Right lobe of liver (tissue), 6 donors: ENCODE measurements at regions not wholly inside any gene's neighbourhood (a gene's known extent, or its start where the extent isn't known, plus 50 kb on each side); places are given as distances from the start of the nearest gene placed in this dataset.

Source experiments
- ATAC-seq, 4 donors: fragments of 200-7000 bp; cut with Tn5 transposase; one replicate each; pipeline ENCODE4 v1.9.1; 2020; ENCODE audit warnings: mild to moderate bottlenecking in 4 of 4, moderate library complexity in 4 of 4
- DNase-seq, 3 donors: peaks; one replicate each; pipeline ENCODE4 v3.0.0-alpha.2; 2020
- H3K27ac ChIP-seq, 3 donors: fragments of 200-600 bp; one replicate each; pipeline ENCODE4 v1.8.0; 2022
- H3K27me3 ChIP-seq, 2 donors: fragments of 200-600 bp; one replicate each; pipeline ENCODE4 v1.8.0; 2022
- H3K36me3 ChIP-seq, 4 donors: fragments of 200-600 bp; sonication (generic) in 1 of 4; one replicate each; pipeline versions ENCODE4 v1.5.1 to v1.8.0; 2017 to 2022; ENCODE audit warnings: control low read depth in 1 of 4
- H3K4me1 ChIP-seq, 4 donors: fragments of 200-600 bp; sonication (generic) in 1 of 4; one replicate each; pipeline versions ENCODE4 v1.5.1 to v1.8.0; 2017 to 2022; ENCODE audit warnings: control low read depth in 1 of 4
- H3K4me3 ChIP-seq, 3 donors: fragments of 200-600 bp; one replicate each; pipeline ENCODE4 v1.8.0; 2022
- H3K9me3 ChIP-seq, 4 donors: fragments of 200-600 bp; sonication (generic) in 1 of 4; one replicate each; pipeline versions ENCODE4 v1.5.1 to v1.8.0; 2017 to 2022; ENCODE audit warnings: control low read depth in 1 of 4
- POLR2A ChIP-seq: fragments of 450-650 bp; IDR thresholded peaks from one replicate; pipeline ENCODE4 v1.6.1; 2017; ENCODE audit warnings: antibody characterized with exemption, mild to moderate bottlenecking
- WGBS: methylation state at CpG from one replicate; pipeline ENCODE4 v1.1.6; 2018; ENCODE audit warnings: low coverage, low lambda C conversion rate; ENCODE audit not compliant: insufficient coverage; ENCODE audit errors: missing lambda C conversion rate; 5-methylcytosine and 5-hydroxymethylcytosine counted together
- intact Hi-C, 2 donors: fragments of 100-400 bp; cut with DNase I; formaldehyde crosslinking; loops; one replicate each; pipeline versions ENCODE4 v1.11.2 to v1.14.1; 2022
- TF ChIP-seq, protein P1 (sequence below), 4 donors: fragments of 200-600 bp in 3 of 4; fragments of 450-650 bp in 1 of 4; IDR thresholded peaks; one replicate each; pipeline versions ENCODE4 v1.5.1 to v1.8.0; 2016 to 2022; ENCODE audit warnings: antibody characterized with exemption in 4 of 4, mild to moderate bottlenecking in 2 of 4
- donor health status: DM: no; HTN: yes; CAD: no.
- donor health status: DM: no; HTN: no; CAD: no.
- donor health status: DM: no; HTN: no; CAD: no.
- donor health status: DM: no; HTN: yes; CAD: no.
- donor health status: DM: no; HTN: yes; CAD: no.

DNA sequence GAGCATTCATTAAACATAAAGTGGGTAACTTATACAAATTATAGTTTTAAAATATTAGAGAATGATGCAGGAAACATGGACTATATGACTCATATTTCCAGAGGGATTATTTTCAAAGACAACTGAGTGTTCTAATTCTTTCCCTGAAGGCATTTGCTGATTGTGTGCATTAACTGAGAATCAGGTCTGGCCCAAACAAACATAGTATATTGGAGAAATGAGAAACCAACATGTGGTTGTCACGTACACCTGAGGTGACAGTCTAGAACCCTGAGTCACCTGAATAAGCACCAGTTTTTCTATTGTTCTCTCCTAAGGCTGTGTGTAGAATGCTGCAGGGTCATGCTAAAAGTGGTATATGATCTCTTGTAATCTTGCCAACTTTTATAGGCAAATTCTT, 1125.7 kb downstream of the XPNPEP1 start:
- H3K36me3 ChIP-seq: no peaks in the 10 kb centered on the region
- intact Hi-C loops: no loop called here
- H3K27me3 ChIP-seq: no peaks in the 10 kb centered on the region
- DNase-seq (no peak), ATAC-seq (no peak)
- H3K4me3 ChIP-seq: no peak overlapping the region
- WGBS: 44% methylated on average over 1 of the region's 1 CpG
- no peaks in the 10 kb centered on the region for H3K4me1 ChIP-seq
- H3K27ac ChIP-seq: no peak overlapping the region
- no peak for TF ChIP-seq POLR2A
- TF ChIP-seq, protein P1, sequence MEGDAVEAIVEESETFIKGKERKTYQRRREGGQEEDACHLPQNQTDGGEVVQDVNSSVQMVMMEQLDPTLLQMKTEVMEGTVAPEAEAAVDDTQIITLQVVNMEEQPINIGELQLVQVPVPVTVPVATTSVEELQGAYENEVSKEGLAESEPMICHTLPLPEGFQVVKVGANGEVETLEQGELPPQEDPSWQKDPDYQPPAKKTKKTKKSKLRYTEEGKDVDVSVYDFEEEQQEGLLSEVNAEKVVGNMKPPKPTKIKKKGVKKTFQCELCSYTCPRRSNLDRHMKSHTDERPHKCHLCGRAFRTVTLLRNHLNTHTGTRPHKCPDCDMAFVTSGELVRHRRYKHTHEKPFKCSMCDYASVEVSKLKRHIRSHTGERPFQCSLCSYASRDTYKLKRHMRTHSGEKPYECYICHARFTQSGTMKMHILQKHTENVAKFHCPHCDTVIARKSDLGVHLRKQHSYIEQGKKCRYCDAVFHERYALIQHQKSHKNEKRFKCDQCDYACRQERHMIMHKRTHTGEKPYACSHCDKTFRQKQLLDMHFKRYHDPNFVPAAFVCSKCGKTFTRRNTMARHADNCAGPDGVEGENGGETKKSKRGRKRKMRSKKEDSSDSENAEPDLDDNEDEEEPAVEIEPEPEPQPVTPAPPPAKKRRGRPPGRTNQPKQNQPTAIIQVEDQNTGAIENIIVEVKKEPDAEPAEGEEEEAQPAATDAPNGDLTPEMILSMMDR (IDR thresholded peaks at IDR 0.05): no peak
- no peaks in the 10 kb centered on the region for H3K9me3 ChIP-seq

GRCh38 chr10:108791794-108792474, 1131.4 kb downstream of the XPNPEP1 start:
- H3K27me3 ChIP-seq: no peaks in the 10 kb centered on the region
- no peak overlapping the region for H3K27ac ChIP-seq
- TF ChIP-seq, protein P1 (IDR thresholded peaks at IDR 0.05): no peak
- TF ChIP-seq POLR2A: no peak
- no peaks in the 10 kb centered on the region for H3K9me3 ChIP-seq
- ATAC-seq (no peak), DNase-seq (no peak)
- no peaks in the 10 kb centered on the region for H3K4me1 ChIP-seq
- no peak overlapping the region for H3K4me3 ChIP-seq
- intact Hi-C loops: no loop called here
- H3K36me3 ChIP-seq: no peaks in the 10 kb centered on the region
- 85% methylated on average over 1 of the region's 1 CpG for WGBS

DNA sequence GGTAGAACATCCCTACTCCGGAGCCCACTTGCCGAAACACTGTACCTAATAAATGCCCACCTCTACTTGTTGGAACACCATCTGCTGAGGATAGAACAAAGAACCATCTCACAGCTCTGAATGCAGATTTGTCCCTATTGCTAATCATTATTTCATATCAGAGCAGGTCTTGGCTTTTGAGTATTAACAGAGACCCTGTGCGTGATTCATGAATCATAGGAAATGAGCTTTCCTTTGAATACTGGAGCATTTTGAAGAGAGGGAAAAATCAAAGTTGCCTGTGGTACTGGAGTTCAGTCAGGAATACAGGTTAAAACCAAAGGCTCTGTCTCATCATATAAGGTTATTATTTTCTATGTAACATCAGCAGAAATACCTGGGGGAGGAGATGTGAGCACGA, 1132.3 kb downstream of the XPNPEP1 start:
- 88% methylated on average over 4 of the region's 4 CpGs for WGBS
- DNase-seq (no peak), ATAC-seq (no peak)
- H3K4me1 ChIP-seq: no peaks in the 10 kb centered on the region
- intact Hi-C loops: no loop called here
- H3K27me3 ChIP-seq: no peaks in the 10 kb centered on the region
- no peak overlapping the region for H3K27ac ChIP-seq
- no peaks in the 10 kb centered on the region for H3K36me3 ChIP-seq
- TF ChIP-seq, protein P1 (IDR thresholded peaks at IDR 0.05): no peak
- no peak for TF ChIP-seq POLR2A
- H3K4me3 ChIP-seq: no peak overlapping the region
- no peaks in the 10 kb centered on the region for H3K9me3 ChIP-seq

DNA sequence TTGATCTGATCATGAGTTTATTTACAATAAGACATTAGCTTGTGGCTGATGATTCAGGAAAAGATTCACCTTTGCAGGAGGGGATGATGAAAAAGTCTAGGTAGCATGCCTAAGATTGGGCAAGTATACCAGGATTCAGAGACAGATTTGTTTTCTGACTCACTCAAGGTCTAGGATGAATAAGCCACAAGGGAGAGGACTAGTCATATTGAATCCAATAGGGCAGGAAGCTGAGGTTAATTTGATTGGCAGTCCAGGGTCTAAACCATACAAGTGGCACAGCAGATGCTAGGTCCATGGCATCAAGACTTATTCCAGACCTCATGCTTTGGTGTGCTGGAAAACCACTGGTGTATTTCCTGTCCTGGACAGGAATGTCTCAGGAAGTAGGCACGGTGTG, 1133.4 kb downstream of the XPNPEP1 start:
- ATAC-seq (no peak), DNase-seq (no peak)
- TF ChIP-seq POLR2A: no peak
- TF ChIP-seq, protein P1 (IDR thresholded peaks at IDR 0.05): no peak
- Histone ChIP-seq H3K4me1 (no peaks in the 10 kb centered on the region), H3K27ac (no peak overlapping the region), H3K4me3 (no peak overlapping the region), H3K9me3 (no peaks in the 10 kb centered on the region), H3K36me3 (no peaks in the 10 kb centered on the region), H3K27me3 (no peaks in the 10 kb centered on the region)
- WGBS: 55% methylated on average over 1 of the region's 1 CpG
- intact Hi-C loops: no loop called here

GRCh38 chr10:108789336-108789735, 1134.0 kb downstream of the XPNPEP1 start:
- intact Hi-C loops: no loop called here
- Histone ChIP-seq H3K27ac (no peak overlapping the region), H3K27me3 (no peaks in the 10 kb centered on the region), H3K4me1 (no peaks in the 10 kb centered on the region), H3K36me3 (no peaks in the 10 kb centered on the region), H3K9me3 (no peaks in the 10 kb centered on the region), H3K4me3 (no peak overlapping the region)
- 52% methylated on average over 2 of the region's 2 CpGs for WGBS
- no peak for DNase-seq
- TF ChIP-seq, protein P1 (IDR thresholded peaks at IDR 0.05): no peak
- TF ChIP-seq POLR2A: no peak
- ATAC-seq: no peak
